ENCODE measurements at regions not wholly inside any gene's neighbourhood (a gene's known extent, or its start where the extent isn't known, plus 50 kb on each side); places are given as distances from the start of the nearest gene placed in this dataset.

GRCh38 chr22:48959496-48959895 lies 868.2 kb downstream of the BRD1 start:
- Mint-ChIP-seq H3K9me3 (ENCODE audit: insufficient read depth) (peaks cover 6% of the 10 kb centered on the region), H3K4me3 (no peak overlapping the region)

GRCh38 chr22:48957987-48958321 lies 869.7 kb downstream of the BRD1 start:
- Mint-ChIP-seq H3K27me3 (peaks cover 11% of the 10 kb centered on the region), H3K27ac (no peak overlapping the region), H3K4me3 (no peak overlapping the region), H3K9me3 (ENCODE audit: insufficient read depth) (peaks cover 4% of the 10 kb centered on the region), H3K4me1 (no peaks in the 10 kb centered on the region)
- WGBS (ENCODE audit: insufficient coverage) = 76% methylated on average over 2 of the region's 5 CpGs
- intact Hi-C loops (cut with micrococcal nuclease) = no loop called here
- no peaks in the 10 kb centered on the region for H3K36me3 ChIP-seq (replicated peaks in 1 of 2; ENCODE audit: control extremely low read depth in 1 of 2, control insufficient read depth in 1 of 2, extremely low read depth in 1 of 2, insufficient read depth in 2 of 2, low read length in 1 of 2)
- ATAC-seq (ENCODE audit: low read depth) = no peak
- H2AFZ ChIP-seq (ENCODE audit: insufficient read depth, low read depth, low read length, poor library complexity, severe bottlenecking) = no peak overlapping the region
- H3K27me3 ChIP-seq (replicated peaks in 1 of 4; ENCODE audit: control extremely low read depth in 1 of 4, control insufficient read depth in 3 of 4, insufficient read depth in 4 of 4, low read length in 3 of 4) = no peaks in the 10 kb centered on the region
- H3K4me1 ChIP-seq (ENCODE audit: control insufficient read depth in 2 of 2, insufficient read depth in 2 of 2, low read length in 2 of 2) = no peaks in the 10 kb centered on the region
- CTCF ChIA-PET = no interaction called here
- H3K4me3 ChIP-seq (ENCODE audit: control extremely low read depth in 1 of 5, extremely low read depth in 1 of 5, insufficient read depth in 1 of 5, low read depth in 2 of 5, low read length in 4 of 5) = no peak overlapping the region
- POLR2A ChIA-PET = no interaction called here
- no peaks in the 10 kb centered on the region for H3K79me2 ChIP-seq (ENCODE audit: control insufficient read depth, insufficient read depth, low read length)
- no peak overlapping the region for H3K4me2 ChIP-seq (replicated peaks; ENCODE audit: low read depth, low read length, poor library complexity, severe bottlenecking)
- H3K9me3 ChIP-seq (ENCODE audit: control extremely low read depth in 1 of 3, control insufficient read depth in 2 of 3, insufficient read depth in 1 of 3, low read length in 2 of 3) = peaks cover 0 to 27% (median 0%) of the 10 kb centered on the region in 3 donors
- H3K27ac ChIP-seq (ENCODE audit: low read length in 2 of 2) = no peak overlapping the region
- DNase-seq = no peak
- H3K9ac ChIP-seq (ENCODE audit: low read length) = no peak overlapping the region
- TF ChIP-seq EZH2 (IDR thresholded peaks at IDR 0.05; ENCODE audit: borderline replicate concordance, insufficient read depth, low read depth, low read length, poor library complexity, severe bottlenecking) (no peak), CTCF (IDR thresholded peaks at IDR 0.05) (no peak)
- H4K20me1 ChIP-seq (ENCODE audit: control insufficient read depth, insufficient read depth, low read length, poor library complexity, severe bottlenecking) = no peaks in the 10 kb centered on the region

More at GRCh38 chr22:48959496-48959895, 868.2 kb downstream of the BRD1 start:
- no peak for TF ChIP-seq EZH2 (IDR thresholded peaks at IDR 0.05; ENCODE audit: borderline replicate concordance, insufficient read depth, low read depth, low read length, poor library complexity, severe bottlenecking)
- no peak for TF ChIP-seq CTCF (IDR thresholded peaks at IDR 0.05)
- ChIA-PET CTCF (no interaction called here), POLR2A (no interaction called here)
- no peak overlapping the region for H3K4me2 ChIP-seq (replicated peaks; ENCODE audit: low read depth, low read length, poor library complexity, severe bottlenecking)
- no peak for DNase-seq
- no peak overlapping the region for H3K9ac ChIP-seq (ENCODE audit: low read length)
- H3K36me3 ChIP-seq (replicated peaks in 1 of 2; ENCODE audit: control extremely low read depth in 1 of 2, control insufficient read depth in 1 of 2, extremely low read depth in 1 of 2, insufficient read depth in 2 of 2, low read length in 1 of 2) = no peaks in the 10 kb centered on the region
- H3K27me3 ChIP-seq (replicated peaks in 1 of 4; ENCODE audit: control extremely low read depth in 1 of 4, control insufficient read depth in 3 of 4, insufficient read depth in 4 of 4, low read length in 3 of 4) = peaks cover 0 to 2% (median 0%) of the 10 kb centered on the region in 4 experiments
- intact Hi-C loops (cut with micrococcal nuclease) = no loop called here
- no peaks in the 10 kb centered on the region for H3K79me2 ChIP-seq (ENCODE audit: control insufficient read depth, insufficient read depth, low read length)
- H3K27ac ChIP-seq (ENCODE audit: low read length in 2 of 2) = no peak overlapping the region
- H3K4me3 ChIP-seq (ENCODE audit: control extremely low read depth in 1 of 5, extremely low read depth in 1 of 5, insufficient read depth in 1 of 5, low read depth in 2 of 5, low read length in 4 of 5) = no peak overlapping the region
- H2AFZ ChIP-seq (ENCODE audit: insufficient read depth, low read depth, low read length, poor library complexity, severe bottlenecking) = no peak overlapping the region
- Mint-ChIP-seq H3K27ac (no peak overlapping the region), H3K4me1 (no peaks in the 10 kb centered on the region), H3K27me3 (peaks cover 18% of the 10 kb centered on the region)
- no peaks in the 10 kb centered on the region for H4K20me1 ChIP-seq (ENCODE audit: control insufficient read depth, insufficient read depth, low read length, poor library complexity, severe bottlenecking)
- no peaks in the 10 kb centered on the region for H3K4me1 ChIP-seq (ENCODE audit: control insufficient read depth in 2 of 2, insufficient read depth in 2 of 2, low read length in 2 of 2)
- H3K9me3 ChIP-seq (ENCODE audit: control extremely low read depth in 1 of 3, control insufficient read depth in 2 of 3, insufficient read depth in 1 of 3, low read length in 2 of 3) = peaks cover 0 to 25% (median 0%) of the 10 kb centered on the region in 3 donors
- WGBS (ENCODE audit: insufficient coverage) = 82% methylated on average over 7 of the region's 8 CpGs
- no peak for ATAC-seq (ENCODE audit: low read depth)
